ENCODE measurements at regions not wholly inside any gene's neighbourhood (a gene's known extent, or its start where the extent isn't known, plus 50 kb on each side); places are given as distances from the start of the nearest gene placed in this dataset.

- DNase-seq, result no peak
These were observed 104.0 kb upstream of the ACTBL2 start for GRCh38 chr5:57586649-57587048.

- no peak for DNase-seq
These were observed 100.0 kb upstream of the ACTBL2 start for GRCh38 chr5:57582578-57583070.

GRCh38 chr5:57581772-57582171 is 99.2 kb upstream of the ACTBL2 start:
- no peak for DNase-seq

- DNase-seq, result no peak
These were observed 98.6 kb upstream of the ACTBL2 start for GRCh38 chr5:57581222-57581621.

- no peak for DNase-seq
These were observed 95.0 kb upstream of the ACTBL2 start for GRCh38 chr5:57577432-57578175.

- DNase-seq, result no peak
These were observed 93.7 kb upstream of the ACTBL2 start for GRCh38 chr5:57576317-57576716.

- no peak for DNase-seq
These were observed 93.2 kb upstream of the ACTBL2 start for GRCh38 chr5:57575839-57576238.

- DNase-seq, result no peak
These were observed 89.8 kb upstream of the ACTBL2 start for GRCh38 chr5:57572461-57572860.

GRCh38 chr5:57569601-57570000 is 87.0 kb upstream of the ACTBL2 start:
- DNase-seq, result no peak

GRCh38 chr5:57568136-57568535 is 85.5 kb upstream of the ACTBL2 start:
- DNase-seq, result no peak

GRCh38 chr5:57566914-57567313 is 84.3 kb upstream of the ACTBL2 start:
- peak; percentile 75 for DNase-seq

- DNase-seq, result no peak
These were observed 78.7 kb upstream of the ACTBL2 start for GRCh38 chr5:57561231-57561842.

- peak; percentile 20 for DNase-seq
These were observed 76.6 kb upstream of the ACTBL2 start for GRCh38 chr5:57559110-57559635.

GRCh38 chr5:57552033-57552432 is 69.4 kb upstream of the ACTBL2 start:
- DNase-seq, result no peak

GRCh38 chr5:57551251-57551650 is 68.6 kb upstream of the ACTBL2 start:
- no peak for DNase-seq

GRCh38 chr5:57550132-57550531 is 67.5 kb upstream of the ACTBL2 start:
- no peak for DNase-seq

- DNase-seq, result no peak
These were observed 67.0 kb upstream of the ACTBL2 start for GRCh38 chr5:57549566-57549965.

GRCh38 chr5:57540823-57541222 is 58.2 kb upstream of the ACTBL2 start:
- DNase-seq, result no peak

GRCh38 chr5:57539281-57539701 is 56.7 kb upstream of the ACTBL2 start:
- peak; percentile 77 for DNase-seq

- DNase-seq, result peak; percentile 94
These were observed 55.8 kb upstream of the ACTBL2 start for GRCh38 chr5:57538341-57538955.

GRCh38 chr5:57537811-57538210 is 55.2 kb upstream of the ACTBL2 start:
- DNase-seq, result no peak

- peak; percentile 45 for DNase-seq
These were observed 50.2 kb upstream of the ACTBL2 start for GRCh38 chr5:57532513-57533497.
